ENCODE measurements at regions not wholly inside any gene's neighbourhood (a gene's known extent, or its start where the extent isn't known, plus 50 kb on each side); places are given as distances from the start of the nearest gene placed in this dataset.

GRCh38 chr7:10418985-10419384 lies 554.7 kb upstream of the PHF14 start:
- Histone ChIP-seq H3K4me3 (ENCODE audit: low read length) (no peak overlapping the region), H3K9me3 (replicated peaks; ENCODE audit: insufficient read depth, low read length) (no peaks in the 10 kb centered on the region), H3K9ac (ENCODE audit: low read length) (no peak overlapping the region), H4K20me1 (ENCODE audit: insufficient read depth, low read length) (no peaks in the 10 kb centered on the region), H3K36me3 (replicated peaks; ENCODE audit: insufficient read depth, low read length) (no peaks in the 10 kb centered on the region), H3K79me2 (ENCODE audit: low read length) (no peaks in the 10 kb centered on the region), H3K27ac (ENCODE audit: low read length) (no peak overlapping the region), H3K4me2 (ENCODE audit: low read depth, low read length) (no peak overlapping the region), H3F3A (ENCODE audit: insufficient read depth, low read length) (no peaks in the 10 kb centered on the region), H2AFZ (ENCODE audit: low read length) (no peak overlapping the region), H3K27me3 (replicated peaks; ENCODE audit: insufficient read depth, low read length) (no peaks in the 10 kb centered on the region), H3K9me2 (replicated peaks; ENCODE audit: insufficient read depth, low read length) (no peaks in the 10 kb centered on the region), H3K4me1 (ENCODE audit: low read length) (no peaks in the 10 kb centered on the region)
- no peak for DNase-seq
- no peak for TF ChIP-seq CTCF (IDR thresholded peaks at IDR 0.05; ENCODE audit: low read length)
- TF ChIP-seq EZH2 (optimal IDR thresholded peaks at IDR 0.05; ENCODE audit: low read depth, low read length) = no peak
- no peak for TF ChIP-seq EZH2phosphoT487 (IDR thresholded peaks at IDR 0.05; ENCODE audit: low read length)

- DNase-seq = no peak
- no peaks in the 10 kb centered on the region for H3K9me2 ChIP-seq (replicated peaks; ENCODE audit: insufficient read depth, low read length)
- no peak overlapping the region for H2AFZ ChIP-seq (ENCODE audit: low read length)
- no peaks in the 10 kb centered on the region for H4K20me1 ChIP-seq (ENCODE audit: insufficient read depth, low read length)
- no peaks in the 10 kb centered on the region for H3K36me3 ChIP-seq (replicated peaks; ENCODE audit: insufficient read depth, low read length)
- TF ChIP-seq EZH2phosphoT487 (IDR thresholded peaks at IDR 0.05; ENCODE audit: low read length) (no peak), CTCF (IDR thresholded peaks at IDR 0.05; ENCODE audit: low read length) (no peak), EZH2 (optimal IDR thresholded peaks at IDR 0.05; ENCODE audit: low read depth, low read length) (no peak)
- H3K4me3 ChIP-seq (ENCODE audit: low read length) = no peak overlapping the region
- no peaks in the 10 kb centered on the region for H3K9me3 ChIP-seq (replicated peaks; ENCODE audit: insufficient read depth, low read length)
- H3K27me3 ChIP-seq (replicated peaks; ENCODE audit: insufficient read depth, low read length) = no peaks in the 10 kb centered on the region
- H3K4me1 ChIP-seq (ENCODE audit: low read length) = no peaks in the 10 kb centered on the region
- no peak overlapping the region for H3K9ac ChIP-seq (ENCODE audit: low read length)
- H3K79me2 ChIP-seq (ENCODE audit: low read length) = no peaks in the 10 kb centered on the region
- no peak overlapping the region for H3K4me2 ChIP-seq (ENCODE audit: low read depth, low read length)
- no peaks in the 10 kb centered on the region for H3F3A ChIP-seq (ENCODE audit: insufficient read depth, low read length)
- H3K27ac ChIP-seq (ENCODE audit: low read length) = no peak overlapping the region
Observed at GRCh38 chr7:10429031-10429430, 544.6 kb upstream of the PHF14 start.

- DNase-seq = no peak
- no peak overlapping the region for H3K4me3 ChIP-seq (ENCODE audit: low read length)
- H3K36me3 ChIP-seq (replicated peaks; ENCODE audit: insufficient read depth, low read length) = no peaks in the 10 kb centered on the region
- H3K27me3 ChIP-seq (replicated peaks; ENCODE audit: insufficient read depth, low read length) = no peaks in the 10 kb centered on the region
- no peak overlapping the region for H3K4me2 ChIP-seq (ENCODE audit: low read depth, low read length)
- H3K27ac ChIP-seq (ENCODE audit: low read length) = no peak overlapping the region
- TF ChIP-seq CTCF (IDR thresholded peaks at IDR 0.05; ENCODE audit: low read length) (no peak), EZH2phosphoT487 (IDR thresholded peaks at IDR 0.05; ENCODE audit: low read length) (no peak), EZH2 (optimal IDR thresholded peaks at IDR 0.05; ENCODE audit: low read depth, low read length) (no peak)
- no peaks in the 10 kb centered on the region for H3K4me1 ChIP-seq (ENCODE audit: low read length)
- no peaks in the 10 kb centered on the region for H3K9me3 ChIP-seq (replicated peaks; ENCODE audit: insufficient read depth, low read length)
- no peaks in the 10 kb centered on the region for H3F3A ChIP-seq (ENCODE audit: insufficient read depth, low read length)
- no peak overlapping the region for H2AFZ ChIP-seq (ENCODE audit: low read length)
- H3K9me2 ChIP-seq (replicated peaks; ENCODE audit: insufficient read depth, low read length) = no peaks in the 10 kb centered on the region
- H3K9ac ChIP-seq (ENCODE audit: low read length) = no peak overlapping the region
- H4K20me1 ChIP-seq (ENCODE audit: insufficient read depth, low read length) = no peaks in the 10 kb centered on the region
- H3K79me2 ChIP-seq (ENCODE audit: low read length) = no peaks in the 10 kb centered on the region
Observed at GRCh38 chr7:10429511-10429910, 544.2 kb upstream of the PHF14 start.

Data from MM.1S (cell line).